GM20000 (cell line): ENCODE measurements at regions not wholly inside any gene's neighbourhood (a gene's known extent, or its start where the extent isn't known, plus 50 kb on each side); places are given as distances from the start of the nearest gene placed in this dataset.

ENCODE experiments used
- DNase-seq: peaks from one replicate; pipeline ENCODE4 v3.0.0; 2012; ENCODE audit warnings: low spot score
- TF ChIP-seq, protein P1 (sequence below): IDR thresholded peaks from 2 replicates; pipeline ENCODE4 v1.5.1; 2012; ENCODE audit warnings: mild to moderate bottlenecking, control low read depth; ENCODE audit errors: extremely low read depth, missing control alignments

DNA sequence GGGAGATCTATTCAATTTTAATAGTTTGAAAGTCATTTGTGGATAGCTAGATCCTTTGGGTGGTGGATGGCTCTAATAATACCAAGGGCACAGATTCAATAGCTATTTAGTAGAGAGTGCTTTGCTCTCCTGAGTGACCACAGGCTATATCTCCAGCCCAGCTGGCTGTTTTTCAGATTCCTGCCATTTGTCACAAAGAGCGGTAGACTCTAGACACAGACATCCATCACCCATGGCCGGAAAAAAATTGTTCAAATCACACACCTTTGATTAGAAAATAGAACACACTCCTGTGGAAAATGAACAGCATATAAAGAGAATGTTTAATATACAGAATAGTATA, 171.6 kb upstream of the MITF start:
- TF ChIP-seq, protein P1, sequence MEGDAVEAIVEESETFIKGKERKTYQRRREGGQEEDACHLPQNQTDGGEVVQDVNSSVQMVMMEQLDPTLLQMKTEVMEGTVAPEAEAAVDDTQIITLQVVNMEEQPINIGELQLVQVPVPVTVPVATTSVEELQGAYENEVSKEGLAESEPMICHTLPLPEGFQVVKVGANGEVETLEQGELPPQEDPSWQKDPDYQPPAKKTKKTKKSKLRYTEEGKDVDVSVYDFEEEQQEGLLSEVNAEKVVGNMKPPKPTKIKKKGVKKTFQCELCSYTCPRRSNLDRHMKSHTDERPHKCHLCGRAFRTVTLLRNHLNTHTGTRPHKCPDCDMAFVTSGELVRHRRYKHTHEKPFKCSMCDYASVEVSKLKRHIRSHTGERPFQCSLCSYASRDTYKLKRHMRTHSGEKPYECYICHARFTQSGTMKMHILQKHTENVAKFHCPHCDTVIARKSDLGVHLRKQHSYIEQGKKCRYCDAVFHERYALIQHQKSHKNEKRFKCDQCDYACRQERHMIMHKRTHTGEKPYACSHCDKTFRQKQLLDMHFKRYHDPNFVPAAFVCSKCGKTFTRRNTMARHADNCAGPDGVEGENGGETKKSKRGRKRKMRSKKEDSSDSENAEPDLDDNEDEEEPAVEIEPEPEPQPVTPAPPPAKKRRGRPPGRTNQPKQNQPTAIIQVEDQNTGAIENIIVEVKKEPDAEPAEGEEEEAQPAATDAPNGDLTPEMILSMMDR, result no peak
- DNase-seq, result no peak

DNA sequence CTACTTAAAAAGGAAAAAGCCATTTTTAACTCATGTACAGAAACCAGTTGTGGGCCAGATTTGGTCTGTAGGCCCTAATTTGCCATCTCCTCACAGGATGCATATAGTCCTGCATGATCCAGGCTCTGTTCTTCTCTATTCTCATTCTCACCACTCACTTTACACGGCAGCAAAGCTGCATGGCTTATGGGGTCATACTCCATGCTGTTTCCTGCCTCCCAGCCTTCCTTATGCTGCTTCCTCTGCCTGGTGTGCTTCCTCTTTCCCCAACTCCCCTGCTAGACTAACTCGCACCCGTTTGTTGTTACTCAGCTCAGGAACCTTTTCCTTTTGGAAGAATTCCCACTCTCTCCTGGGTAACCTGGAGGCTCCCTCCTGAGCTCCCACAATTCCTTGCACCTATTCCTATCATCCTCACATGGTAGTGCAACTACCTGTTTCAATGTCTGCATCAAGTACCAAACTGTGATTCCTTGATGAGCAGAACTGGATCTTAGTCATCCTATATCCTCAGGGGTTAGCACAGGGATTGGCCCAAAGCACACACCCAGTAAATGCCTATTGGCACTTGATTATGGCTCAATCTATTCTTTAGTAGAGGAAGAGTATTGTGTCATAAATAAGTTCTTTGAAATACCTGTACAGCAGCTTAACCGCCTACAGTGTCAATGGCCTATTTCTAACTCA, 172.1 kb upstream of the MITF start:
- TF ChIP-seq, protein P1, result no peak
- DNase-seq, result no peak

DNA sequence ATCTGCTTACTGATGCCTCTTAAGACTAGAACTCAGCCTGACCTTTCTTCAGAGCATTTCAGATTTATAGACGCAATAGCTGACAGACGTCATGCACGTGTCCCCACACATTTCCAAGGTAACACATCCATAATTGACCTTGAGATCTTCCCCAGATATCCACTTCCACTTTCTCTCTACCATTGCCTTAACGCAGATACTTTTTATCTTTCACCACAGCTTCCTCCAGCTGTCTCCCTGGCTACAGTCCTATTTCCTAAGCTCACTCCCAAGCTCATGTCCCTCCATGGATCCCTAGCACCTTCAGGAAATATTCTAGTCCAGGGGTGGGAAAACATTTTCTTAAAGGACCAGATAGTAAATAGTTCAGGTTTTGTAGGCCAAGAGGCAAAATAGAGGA, 173.0 kb upstream of the MITF start:
- TF ChIP-seq, protein P1, result no peak
- no peak for DNase-seq

DNA sequence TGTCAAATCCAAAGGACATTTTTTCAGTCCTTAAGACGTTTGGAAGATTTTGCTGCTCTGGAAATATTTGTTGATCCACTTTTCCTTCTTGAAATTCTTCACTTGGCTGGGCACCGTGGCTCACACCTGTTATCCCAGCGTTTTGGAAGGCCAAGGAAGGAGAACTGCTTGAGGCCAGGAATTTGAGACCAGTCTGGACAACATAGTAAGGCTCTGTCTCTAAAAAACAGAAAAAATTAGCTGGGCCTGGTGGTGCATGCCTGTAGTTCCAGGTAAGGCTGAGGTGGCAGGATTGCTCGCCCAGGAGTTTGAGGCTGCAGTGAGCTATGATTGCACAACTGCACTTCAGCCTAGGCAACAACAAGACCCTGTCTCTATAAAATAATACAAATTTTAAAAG, 173.9 kb upstream of the MITF start:
- DNase-seq, result no peak
- TF ChIP-seq, protein P1, result no peak

DNA sequence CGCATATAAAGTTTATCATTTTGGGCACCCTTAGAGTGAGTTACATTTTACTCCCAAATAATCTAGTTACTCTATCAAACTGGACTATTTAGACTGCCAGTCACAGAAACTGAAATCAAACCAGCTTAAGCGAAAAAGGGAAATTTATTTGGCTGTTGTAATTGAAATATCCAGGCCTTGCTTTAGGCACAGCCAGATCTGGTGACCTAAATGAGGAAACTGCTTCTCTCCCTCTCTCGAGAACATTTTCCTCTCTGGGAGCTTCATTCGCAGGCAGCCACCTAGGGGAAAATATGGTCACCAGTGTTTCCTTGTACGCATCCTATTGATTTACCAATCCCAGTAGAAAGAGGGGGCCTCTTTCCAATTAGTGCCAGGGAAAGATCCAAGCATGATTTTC, 175.3 kb upstream of the MITF start:
- TF ChIP-seq, protein P1, result no peak
- no peak for DNase-seq

DNA sequence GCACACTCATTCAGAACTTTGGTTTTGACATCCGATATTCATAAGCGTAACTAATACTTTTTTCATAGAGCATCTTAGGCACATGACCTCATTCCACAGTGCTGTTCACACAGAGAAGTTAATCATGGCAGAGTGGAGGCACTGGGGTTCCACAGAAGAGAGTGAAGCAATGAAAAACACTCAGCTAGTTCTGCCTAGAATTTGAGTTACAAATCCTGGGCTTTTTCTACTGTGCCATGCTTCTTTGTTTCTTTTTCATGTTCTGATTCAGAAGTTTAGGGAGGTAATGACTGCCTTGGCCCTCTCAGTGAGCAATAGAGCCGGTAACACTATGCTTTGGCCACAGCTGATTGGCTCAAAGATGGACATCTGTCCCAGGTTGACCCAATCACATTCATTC, 176.1 kb upstream of the MITF start:
- DNase-seq, result no peak
- TF ChIP-seq, protein P1, result no peak

DNA sequence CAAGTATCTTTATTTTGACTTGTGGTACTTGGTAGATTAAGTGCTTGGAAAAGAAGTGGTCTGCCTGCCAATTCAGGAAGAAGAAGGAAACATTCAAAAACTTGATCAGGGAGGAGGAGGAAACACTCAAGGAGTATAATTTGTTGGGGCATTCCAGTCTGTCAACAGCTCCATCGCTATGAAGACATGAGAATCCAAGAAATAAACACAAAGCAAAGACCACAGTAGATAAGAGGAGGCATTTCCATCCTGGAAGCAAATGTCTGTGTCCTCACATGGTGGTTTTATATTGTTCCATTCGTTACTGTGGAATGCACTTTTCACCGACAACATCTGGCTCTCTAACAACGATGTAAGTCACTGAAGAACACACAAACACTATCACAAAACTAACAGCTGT, 176.1 kb upstream of the FRMD4B start:
- DNase-seq, result no peak
- TF ChIP-seq, protein P1, result no peak
